ENCODE measurements at regions not wholly inside any gene's neighbourhood (a gene's known extent, or its start where the extent isn't known, plus 50 kb on each side); places are given as distances from the start of the nearest gene placed in this dataset.

DNA sequence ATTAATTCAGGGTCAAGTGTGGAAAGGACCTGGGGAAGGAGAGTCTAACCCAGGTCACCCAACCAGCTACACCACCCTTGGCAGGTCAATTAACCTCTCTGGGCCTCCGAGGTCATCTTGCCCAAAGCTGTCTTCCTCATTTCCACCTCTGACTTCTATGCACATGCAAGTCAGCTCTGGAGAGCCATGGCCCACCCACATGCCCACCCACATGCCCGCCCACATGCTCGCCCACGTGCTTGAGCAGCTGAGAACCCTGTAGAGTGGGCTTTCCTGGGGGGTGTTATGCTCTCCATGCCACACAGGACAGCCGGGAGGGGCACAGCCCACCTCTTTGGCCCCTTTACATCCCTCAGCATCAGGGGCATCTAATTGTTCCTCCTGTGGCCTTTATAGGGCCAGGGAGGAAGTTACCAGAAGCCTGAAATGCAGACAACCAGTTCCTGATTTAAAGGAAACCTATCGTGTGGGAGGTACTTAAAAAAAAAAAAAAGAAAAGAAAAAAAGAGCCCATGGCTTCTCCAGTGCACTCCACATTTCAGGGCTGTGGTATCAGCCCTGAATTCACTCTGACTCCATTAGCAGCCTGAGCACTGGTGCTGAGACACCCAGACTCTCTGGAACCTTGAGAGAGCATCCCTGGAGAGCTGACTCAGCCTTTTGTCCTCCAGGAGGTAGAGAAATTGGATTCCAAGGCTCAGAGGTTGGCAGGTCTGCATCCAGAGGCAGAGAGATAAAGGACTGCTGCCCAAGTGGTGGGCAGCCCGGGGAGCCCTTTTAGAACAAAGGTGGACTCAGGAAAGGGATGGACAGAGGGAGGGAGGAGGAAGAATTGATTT, 176.2 kb upstream of the ZMIZ1 start:
- H3K4me1 ChIP-seq, result no peaks in the 10 kb centered on the region
- H3K4me3 ChIP-seq (ENCODE audit: low read depth, low read length), result no peak overlapping the region
- no peaks in the 10 kb centered on the region for H3K9me3 ChIP-seq
- DNase-seq, result peak; percentile 24
- TF ChIP-seq, protein P1, sequence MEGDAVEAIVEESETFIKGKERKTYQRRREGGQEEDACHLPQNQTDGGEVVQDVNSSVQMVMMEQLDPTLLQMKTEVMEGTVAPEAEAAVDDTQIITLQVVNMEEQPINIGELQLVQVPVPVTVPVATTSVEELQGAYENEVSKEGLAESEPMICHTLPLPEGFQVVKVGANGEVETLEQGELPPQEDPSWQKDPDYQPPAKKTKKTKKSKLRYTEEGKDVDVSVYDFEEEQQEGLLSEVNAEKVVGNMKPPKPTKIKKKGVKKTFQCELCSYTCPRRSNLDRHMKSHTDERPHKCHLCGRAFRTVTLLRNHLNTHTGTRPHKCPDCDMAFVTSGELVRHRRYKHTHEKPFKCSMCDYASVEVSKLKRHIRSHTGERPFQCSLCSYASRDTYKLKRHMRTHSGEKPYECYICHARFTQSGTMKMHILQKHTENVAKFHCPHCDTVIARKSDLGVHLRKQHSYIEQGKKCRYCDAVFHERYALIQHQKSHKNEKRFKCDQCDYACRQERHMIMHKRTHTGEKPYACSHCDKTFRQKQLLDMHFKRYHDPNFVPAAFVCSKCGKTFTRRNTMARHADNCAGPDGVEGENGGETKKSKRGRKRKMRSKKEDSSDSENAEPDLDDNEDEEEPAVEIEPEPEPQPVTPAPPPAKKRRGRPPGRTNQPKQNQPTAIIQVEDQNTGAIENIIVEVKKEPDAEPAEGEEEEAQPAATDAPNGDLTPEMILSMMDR (IDR thresholded peaks at IDR 0.05; ENCODE audit: low read depth, low read length), result no peak
- no peaks in the 10 kb centered on the region for H3K36me3 ChIP-seq
- no peaks in the 10 kb centered on the region for H3K27me3 ChIP-seq

DNA sequence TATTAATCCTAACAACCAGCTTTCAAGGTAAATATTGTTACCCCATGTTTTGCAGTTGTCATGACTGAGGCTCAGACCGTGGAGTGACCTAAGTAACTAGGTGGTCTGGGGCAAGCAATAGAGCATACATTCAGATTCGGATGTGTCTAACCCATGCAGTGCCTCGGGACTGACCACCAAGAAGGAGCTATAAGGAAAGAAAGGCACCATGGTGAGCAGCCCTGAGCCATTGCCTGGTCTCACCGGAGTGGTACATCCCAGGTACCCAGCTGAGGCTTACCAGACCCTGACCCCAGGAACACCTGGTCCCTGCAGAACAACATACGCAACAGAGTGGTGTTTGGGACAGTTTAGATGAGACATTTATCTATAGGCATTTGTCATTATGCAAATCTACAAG, 175.5 kb upstream of the ZMIZ1 start:
- H3K27me3 ChIP-seq, result no peaks in the 10 kb centered on the region
- no peaks in the 10 kb centered on the region for H3K36me3 ChIP-seq
- H3K4me1 ChIP-seq, result no peaks in the 10 kb centered on the region
- DNase-seq, result no peak
- no peaks in the 10 kb centered on the region for H3K9me3 ChIP-seq
- TF ChIP-seq, protein P1 (IDR thresholded peaks at IDR 0.05; ENCODE audit: low read depth, low read length), result no peak
- no peak overlapping the region for H3K4me3 ChIP-seq (ENCODE audit: low read depth, low read length)

DNA sequence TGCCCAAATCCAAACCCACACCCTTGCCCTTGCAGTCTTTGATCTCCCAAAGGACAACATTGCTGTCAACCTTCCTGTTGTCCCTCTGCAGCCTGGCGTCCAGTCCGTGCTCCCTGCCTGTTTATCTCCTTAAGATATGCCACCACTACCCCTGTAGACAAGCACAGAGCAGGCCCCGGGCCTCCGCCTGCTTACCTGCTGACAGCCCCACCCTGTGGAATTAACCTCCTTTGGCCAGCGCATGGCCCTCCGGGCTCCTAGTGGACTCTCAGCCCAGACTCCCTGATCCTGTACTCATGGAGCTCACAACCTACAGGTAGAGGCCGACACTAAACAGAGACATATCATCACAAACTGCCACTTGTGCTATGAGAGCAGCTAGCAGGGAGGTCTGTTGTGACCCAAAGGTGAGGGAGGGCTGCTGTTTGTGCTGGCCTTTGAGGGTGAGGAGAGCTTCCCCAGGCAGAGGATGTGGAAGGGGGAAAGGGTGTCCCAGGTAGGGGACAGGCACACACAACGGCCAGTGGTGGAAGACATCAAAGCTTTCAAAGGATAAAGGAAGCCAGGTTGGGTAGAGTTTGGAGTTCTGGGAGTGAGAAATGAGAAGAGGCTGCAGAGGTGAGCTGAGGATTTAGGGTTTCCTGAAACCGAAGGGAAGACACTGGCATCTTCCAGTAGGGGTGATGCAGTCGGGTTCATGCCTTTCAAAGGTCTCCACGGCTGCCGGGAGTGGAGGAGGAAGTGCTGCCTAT, 174.5 kb upstream of the ZMIZ1 start:
- H3K27me3 ChIP-seq, result no peaks in the 10 kb centered on the region
- TF ChIP-seq, protein P1 (IDR thresholded peaks at IDR 0.05; ENCODE audit: low read depth, low read length), result no peak
- H3K36me3 ChIP-seq, result no peaks in the 10 kb centered on the region
- no peaks in the 10 kb centered on the region for H3K9me3 ChIP-seq
- no peak for DNase-seq
- H3K4me3 ChIP-seq (ENCODE audit: low read depth, low read length), result no peak overlapping the region
- H3K4me1 ChIP-seq, result no peaks in the 10 kb centered on the region

DNA sequence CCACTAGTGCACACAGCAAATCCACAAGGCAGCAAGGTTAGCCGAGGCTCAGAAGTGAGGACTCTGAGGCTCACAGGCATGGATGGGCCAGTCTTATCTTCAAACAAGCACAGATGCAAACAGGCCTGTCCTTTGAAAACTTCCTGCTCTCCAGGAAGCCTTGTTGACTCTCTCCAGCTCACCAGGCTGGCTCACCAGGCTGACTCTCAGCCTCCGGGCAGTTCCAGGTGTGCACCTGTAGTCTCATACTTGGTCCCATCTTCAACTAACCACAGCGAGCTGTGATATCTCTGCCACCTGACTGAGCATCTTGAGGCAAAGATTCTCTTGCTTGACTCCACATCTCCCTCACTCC, 173.9 kb upstream of the ZMIZ1 start:
- H3K27me3 ChIP-seq, result no peaks in the 10 kb centered on the region
- TF ChIP-seq, protein P1 (IDR thresholded peaks at IDR 0.05; ENCODE audit: low read depth, low read length), result no peak
- DNase-seq, result no peak

DNA sequence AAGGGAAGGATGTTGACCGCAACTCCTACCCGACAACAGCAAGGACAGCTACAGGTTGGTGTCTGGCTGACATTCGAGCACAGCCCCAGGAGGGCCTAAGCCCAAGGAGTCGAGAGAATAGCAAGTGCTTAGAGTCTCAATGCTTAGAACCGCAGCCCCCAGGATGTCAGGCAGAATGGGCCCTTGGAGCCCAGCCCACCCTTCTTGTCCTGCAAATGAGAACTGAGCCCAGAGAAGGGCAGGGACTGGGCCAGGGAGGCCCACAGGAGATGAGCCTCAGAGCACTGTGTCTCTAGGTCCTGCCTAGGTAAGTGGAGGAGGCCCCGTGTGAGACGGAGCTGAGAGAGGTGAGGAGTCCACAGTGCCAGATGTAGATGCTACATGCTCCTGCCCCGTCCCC, 173.3 kb upstream of the ZMIZ1 start:
- TF ChIP-seq, protein P1 (IDR thresholded peaks at IDR 0.05; ENCODE audit: low read depth, low read length), result no peak
- H3K9me3 ChIP-seq, result no peaks in the 10 kb centered on the region
- H3K36me3 ChIP-seq, result no peaks in the 10 kb centered on the region
- no peak for DNase-seq
- no peaks in the 10 kb centered on the region for H3K27me3 ChIP-seq
- H3K4me3 ChIP-seq (ENCODE audit: low read depth, low read length), result no peak overlapping the region
- H3K4me1 ChIP-seq, result no peaks in the 10 kb centered on the region

More for the DNA sequence above, 173.9 kb upstream of the ZMIZ1 start:
- H3K4me3 ChIP-seq (ENCODE audit: low read depth, low read length), result no peak overlapping the region
- H3K36me3 ChIP-seq, result no peaks in the 10 kb centered on the region
- no peaks in the 10 kb centered on the region for H3K4me1 ChIP-seq
- no peaks in the 10 kb centered on the region for H3K9me3 ChIP-seq
